NCI-H2107 treated with DMSO at 0.1 percent for 48 hours (cell line): ENCODE measurements at regions not wholly inside any gene's neighbourhood (a gene's known extent, or its start where the extent isn't known, plus 50 kb on each side); places are given as distances from the start of the nearest gene placed in this dataset.

ENCODE experiments used
- DNase-seq: peaks from one replicate; lab custom pipeline; 2025; ENCODE audit not compliant: unreplicated experiment; lab: John Stamatoyannopoulos, UW

DNA sequence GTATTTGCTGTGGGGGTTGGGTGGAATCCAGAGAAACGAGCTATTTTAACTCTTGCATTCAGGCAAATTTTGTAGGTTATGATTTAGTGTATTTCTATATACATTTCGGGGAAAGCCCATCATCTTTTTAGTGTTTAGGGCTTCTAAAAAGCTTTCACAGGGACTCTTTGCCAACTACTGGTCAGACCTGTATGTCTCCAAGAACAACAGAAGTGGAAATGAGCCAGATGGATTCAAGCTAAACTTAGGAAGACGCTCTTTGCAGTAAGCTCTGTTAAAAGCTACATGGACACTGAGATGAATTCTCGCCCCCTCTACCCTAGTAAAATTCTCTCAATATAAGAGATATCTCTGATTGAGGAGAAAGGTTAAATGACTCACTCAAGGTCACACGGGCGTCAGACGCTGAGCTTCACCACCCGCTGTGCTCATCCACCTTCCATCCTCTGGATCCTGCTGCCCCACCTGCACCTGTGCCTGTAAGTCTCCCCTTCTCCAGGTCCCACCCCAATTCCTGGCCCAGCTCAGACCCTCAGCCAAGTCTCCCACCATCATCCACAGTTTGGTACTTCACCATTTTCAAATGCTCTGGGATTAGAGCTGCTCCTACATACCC, 85.6 kb downstream of the MARCHF4 start:
- no peak for DNase-seq

DNA sequence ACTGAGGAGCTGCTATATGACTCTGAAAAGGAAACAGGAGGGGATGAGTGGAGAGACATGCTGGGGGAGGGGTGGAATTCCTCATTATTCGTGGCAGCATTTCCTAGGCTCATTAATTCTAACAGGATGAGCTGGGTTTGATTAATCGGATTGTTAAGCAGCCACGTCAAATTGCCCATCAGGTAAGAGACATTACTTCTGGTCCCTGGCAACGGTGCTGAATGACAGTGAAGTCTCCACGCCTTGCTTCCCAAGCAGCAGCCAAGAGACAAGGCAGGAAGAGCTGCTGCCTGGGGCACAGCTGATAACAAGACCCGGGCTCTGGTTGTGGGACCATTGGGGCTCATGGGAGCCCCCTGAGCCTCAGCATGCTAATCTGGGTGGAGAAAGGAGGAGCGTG, 86.6 kb downstream of the MARCHF4 start:
- no peak for DNase-seq

DNA sequence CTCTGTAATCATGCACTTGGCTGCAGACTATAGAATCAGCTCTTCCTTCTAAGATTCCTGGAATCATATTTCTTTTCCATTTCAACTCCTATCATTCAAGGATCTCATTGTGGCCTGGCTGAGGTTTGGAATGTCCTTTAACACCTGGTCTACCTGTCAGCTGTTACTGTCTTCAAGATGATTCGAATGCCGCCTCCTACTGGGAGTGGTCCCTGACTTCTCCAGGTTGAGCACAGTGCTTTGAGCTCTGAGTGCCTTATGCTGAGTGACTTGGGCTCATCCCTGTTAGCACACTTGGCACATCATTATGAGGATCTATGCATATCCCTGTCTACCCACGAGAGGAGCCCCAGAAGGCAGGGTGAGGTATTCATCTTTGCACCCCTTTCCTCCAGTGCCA, 87.6 kb downstream of the MARCHF4 start:
- DNase-seq, result no peak

DNA sequence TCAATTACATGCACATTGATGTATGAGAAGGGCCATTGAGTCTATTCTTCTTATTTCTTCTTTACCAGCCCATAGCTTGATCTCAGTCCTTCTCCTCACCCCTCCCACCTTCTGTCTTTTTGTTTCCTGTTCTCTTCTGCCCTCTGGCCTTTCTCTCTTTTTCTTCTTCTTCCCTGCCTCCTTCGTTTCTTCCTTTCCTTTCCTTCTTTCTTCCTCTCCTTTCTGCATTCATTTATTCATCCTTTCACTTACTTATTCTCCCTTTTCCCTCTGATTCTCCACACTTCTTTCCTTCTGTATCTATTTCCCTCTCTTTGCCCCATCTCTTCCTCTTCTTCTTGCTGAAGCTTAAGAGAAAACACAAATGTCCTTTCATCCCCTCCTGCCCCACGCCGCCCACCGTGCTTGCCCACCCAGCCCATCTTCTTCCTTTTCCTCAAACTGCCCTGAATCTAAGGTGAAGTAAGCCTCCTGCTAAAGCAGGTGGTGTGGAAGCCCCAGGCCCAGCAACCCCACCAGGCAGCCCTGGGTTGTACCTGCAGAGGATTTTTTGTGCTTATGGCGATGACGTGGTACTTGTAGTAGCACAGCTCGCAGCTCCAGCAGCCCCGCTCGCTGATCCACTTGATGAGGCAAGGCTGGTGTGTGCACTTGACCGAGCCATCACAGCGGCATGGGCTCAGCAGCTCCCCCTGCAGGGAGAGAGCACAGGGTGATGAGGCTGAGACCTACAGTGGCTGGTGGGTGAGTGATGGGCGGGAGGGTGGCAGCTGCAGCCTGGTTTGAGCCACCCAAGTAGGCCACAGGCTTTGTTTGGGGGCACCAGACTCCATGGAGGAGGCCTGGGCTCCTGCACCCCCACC, 89.0 kb downstream of the MARCHF4 start:
- no peak for DNase-seq

DNA sequence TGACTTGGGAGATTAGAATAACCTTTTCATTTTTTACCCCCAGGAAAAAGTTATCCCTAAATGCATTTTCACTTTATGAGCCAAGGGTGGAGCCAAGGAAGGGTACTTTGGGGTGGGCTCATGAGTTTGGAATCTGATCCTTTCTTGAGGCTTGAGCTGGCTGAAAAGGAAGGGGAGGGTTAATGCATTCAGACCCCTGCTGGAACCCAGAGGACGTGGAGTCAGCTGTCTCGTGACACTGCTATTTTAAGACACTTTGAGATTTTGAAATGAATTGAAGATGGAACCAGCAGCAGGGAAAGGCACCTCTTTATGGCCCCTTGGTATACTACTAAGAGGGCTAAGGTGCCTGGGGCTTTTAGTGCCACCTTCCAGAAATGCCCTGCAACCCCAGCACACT, 90.4 kb downstream of the MARCHF4 start:
- no peak for DNase-seq

GRCh38 chr2:216281316-216281715, 91.0 kb downstream of the MARCHF4 start:
- no peak for DNase-seq

DNA sequence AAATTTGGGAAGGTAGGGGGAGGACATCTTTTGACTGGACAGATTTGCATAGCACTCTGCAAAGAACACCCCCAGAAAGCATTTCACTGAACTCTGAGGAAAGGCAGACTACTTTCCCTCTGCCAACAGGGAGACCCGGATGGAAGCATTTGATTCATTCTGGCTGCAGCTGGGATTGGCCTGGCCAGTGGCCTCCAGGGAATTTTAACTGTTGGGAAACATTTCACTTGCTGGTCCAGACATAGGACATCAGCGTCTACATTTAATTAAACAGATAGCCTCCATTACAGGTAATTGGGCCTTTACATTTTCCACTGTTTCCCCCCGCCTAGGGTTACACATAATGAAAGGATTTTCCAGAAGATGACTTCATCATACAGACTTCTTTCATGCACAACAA, 92.8 kb downstream of the MARCHF4 start:
- no peak for DNase-seq

DNA sequence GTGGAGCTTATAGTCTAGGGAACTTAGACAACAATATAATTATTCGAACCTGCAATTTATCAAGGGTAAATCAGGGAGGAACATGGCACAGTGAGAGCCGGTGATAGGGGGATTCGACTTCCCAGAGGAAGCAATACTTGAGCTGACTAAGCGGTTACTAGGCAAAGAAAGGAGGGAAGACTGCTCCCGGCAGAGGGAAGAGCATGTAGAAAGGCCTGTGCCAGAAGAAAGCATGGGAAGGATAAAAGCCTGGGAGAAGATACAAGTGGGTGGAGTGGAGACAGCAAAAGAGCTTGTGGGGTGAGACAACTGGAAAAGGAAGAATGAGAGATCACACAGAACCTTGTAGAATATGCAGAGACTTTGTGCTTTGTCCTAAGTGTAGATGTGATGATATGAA, 93.3 kb downstream of the MARCHF4 start:
- no peak for DNase-seq

DNA sequence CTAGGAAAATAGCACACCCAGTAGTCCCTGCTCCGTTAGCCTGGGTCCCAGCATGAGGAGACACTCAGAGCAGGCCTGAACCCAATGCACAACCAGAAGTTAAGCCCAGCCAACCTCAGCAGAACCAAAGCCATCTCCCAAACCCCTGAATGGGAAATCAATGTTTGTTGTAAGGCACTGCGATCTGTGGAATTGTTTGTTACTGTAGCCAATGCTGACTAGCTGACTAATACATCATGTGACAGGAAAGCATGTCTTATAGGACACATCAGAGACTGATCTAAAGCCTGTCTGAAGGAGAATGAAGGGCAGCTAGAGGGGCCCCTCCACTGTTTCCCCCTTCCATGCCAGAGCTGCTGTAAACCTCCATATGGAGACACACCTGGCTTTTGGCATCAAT, 96.4 kb downstream of the MARCHF4 start:
- DNase-seq, result no peak

DNA sequence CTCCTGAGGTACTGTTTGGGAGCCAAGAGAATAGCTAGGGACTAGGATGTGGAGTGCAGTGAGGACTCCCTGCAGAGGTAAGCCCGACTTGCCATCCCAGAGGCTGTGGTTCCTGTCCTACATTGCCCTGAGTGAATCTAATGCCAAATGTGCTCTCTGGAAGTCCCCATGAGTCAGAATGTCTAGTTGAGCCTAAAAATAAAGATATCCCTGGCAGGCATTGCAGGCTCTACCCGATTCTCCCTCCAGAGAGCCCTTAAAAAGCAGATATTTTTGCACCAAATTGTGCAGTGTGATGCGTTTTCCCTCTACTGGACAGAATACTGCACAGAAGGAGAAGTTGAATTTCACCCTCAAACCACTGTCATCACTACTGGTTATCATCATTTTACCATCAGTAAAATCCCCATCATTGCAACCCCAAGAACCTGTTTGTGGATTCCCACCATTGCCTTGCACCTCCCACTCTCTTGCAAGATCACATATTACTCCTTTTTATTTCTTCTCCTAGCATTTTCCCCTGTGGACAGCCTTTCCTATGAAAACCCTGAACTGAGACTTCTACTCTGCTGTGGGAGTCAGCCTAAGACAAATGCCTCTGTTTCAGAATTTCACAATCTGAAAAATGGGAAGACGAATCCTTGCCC, 98.0 kb downstream of the MARCHF4 start:
- DNase-seq, result no peak

GRCh38 chr2:216261042-216261537, 111.2 kb downstream of the MARCHF4 start:
- no peak for DNase-seq

GRCh38 chr2:216260629-216261028, 111.7 kb downstream of the MARCHF4 start:
- DNase-seq, result no peak

DNA sequence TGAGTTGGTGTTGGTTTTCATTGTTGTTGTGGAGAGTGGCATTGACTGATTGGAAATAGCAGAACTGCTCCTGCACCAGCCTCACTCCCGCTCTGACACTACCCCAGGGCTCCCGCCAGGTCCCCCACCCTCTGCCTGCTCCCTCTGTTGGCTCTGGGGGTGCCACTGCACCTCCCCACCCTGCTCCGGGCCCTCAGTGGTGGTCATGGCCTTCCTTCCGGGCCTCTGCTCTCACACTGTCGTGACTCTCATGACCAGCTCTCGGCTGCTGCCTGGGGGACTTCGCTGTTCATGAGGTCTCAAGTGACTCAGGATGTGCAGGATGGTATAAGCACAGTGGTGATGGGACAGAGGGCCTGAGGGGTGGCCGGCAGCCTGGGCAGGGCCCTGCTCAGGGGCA, 113.2 kb downstream of the MARCHF4 start:
- no peak for DNase-seq

GRCh38 chr2:216257089-216257488, 115.2 kb downstream of the MARCHF4 start:
- no peak for DNase-seq
